A549 (cell line): ENCODE measurements at regions not wholly inside any gene's neighbourhood (a gene's known extent, or its start where the extent isn't known, plus 50 kb on each side); places are given as distances from the start of the nearest gene placed in this dataset.

Experiments used
- ATAC-seq, 2 experiments: fragments of 200-7000 bp in 1 of 2; fragments of >200 bp in 1 of 2; cut with Nextera tagmentation in 1 of 2; cut with Tn5 transposase in 1 of 2; 3 replicates each; pipeline versions ENCODE4 v1.8.0 to v1.9.1; 2018 to 2020; ENCODE audit warnings: mild to moderate bottlenecking in 1 of 2, moderate library complexity in 1 of 2
- CTCF ChIA-PET: fragments of 300-600 bp; sonication (Branson Sonifier 250); formaldehyde crosslinking; extraction: SDS; loops from one replicate; lab custom pipeline; 2021; ENCODE audit warnings: antibody characterized with exemption, inconsistent platforms; lab: Yijun Ruan, JAX
- POLR2A ChIA-PET: fragments of 350-600 bp; formaldehyde crosslinking; extraction: SDS; loops from one replicate; lab custom pipeline; 2021; ENCODE audit warnings: antibody characterized with exemption, inconsistent platforms; lab: Yijun Ruan, JAX
- DNase-seq, 2 experiments: peaks; one replicate each; pipeline versions ENCODE4 v3.0.0 to v3.0.0-alpha.2; 2011 to 2016; ENCODE audit warnings: low read depth in 1 of 2, low spot score in 1 of 2
- FAIRE-seq: peaks from 2 replicates; lab custom pipeline; 2011; peaks lifted over from hg19 to GRCh38; lab: Jason Lieb, UNC
- H3K27ac ChIP-seq, 2 experiments: fragments of >200 bp; sonication (Bioruptor Twin); formaldehyde crosslinking; 3 replicates each; pipeline ENCODE4 v1.5.1; 2016 to 2017
- H3K4me1 ChIP-seq: fragments of >200 bp; sonication (Bioruptor Twin); formaldehyde crosslinking; 3 replicates; pipeline ENCODE4 v1.6.1; 2016
- H3K4me2 ChIP-seq: fragments of >200 bp; sonication (Bioruptor Twin); formaldehyde crosslinking; 3 replicates; pipeline ENCODE4 v1.6.1; 2016
- H3K4me3 ChIP-seq: fragments of >200 bp; sonication (Bioruptor Twin); formaldehyde crosslinking; 3 replicates; pipeline ENCODE4 v1.5.1; 2016
- H3K9me3 ChIP-seq: fragments of >200 bp; sonication (Bioruptor Twin); formaldehyde crosslinking; 3 replicates; pipeline ENCODE4 v1.6.1; 2016
- CEBPB ChIP-seq, 2 experiments: fragments of >200 bp in 1 of 2; sonication (Bioruptor Twin) in 1 of 2; formaldehyde crosslinking in 1 of 2; IDR thresholded peaks; 2 replicates each; pipeline ENCODE4 v1.6.1; 2012 to 2016
- EHMT2 ChIP-seq: fragments of 200-600 bp; sonication (generic); IDR thresholded peaks from 2 replicates; pipeline ENCODE4 v1.6.1; 2016; ENCODE audit warnings: antibody characterized with exemption, low read depth, mild to moderate bottlenecking, moderate library complexity
- GATA3 ChIP-seq: IDR thresholded peaks from 2 replicates; pipeline ENCODE4 v1.6.1; 2012; ENCODE audit warnings: borderline replicate concordance
- HOXB5 ChIP-seq: fragments of 250-450 bp; sonication (Bioruptor Pico); IDR thresholded peaks from 2 replicates; pipeline ENCODE4 v1.5.0; 2020; ENCODE audit warnings: mild to moderate bottlenecking, moderate library complexity
- KDM1A ChIP-seq: fragments of 200-600 bp; sonication (generic); IDR thresholded peaks from 2 replicates; pipeline ENCODE4 v1.6.1; 2016; ENCODE audit warnings: low read depth, mild to moderate bottlenecking
- KDM5A ChIP-seq: fragments of 200-600 bp; sonication (generic); IDR thresholded peaks from 2 replicates; pipeline ENCODE4 v1.6.1; 2016; ENCODE audit warnings: antibody characterized with exemption, mild to moderate bottlenecking
- MAFK ChIP-seq: fragments of 450-650 bp; IDR thresholded peaks from 2 replicates; pipeline ENCODE4 v1.6.1; 2014; ENCODE audit not compliant: partially characterized antibody
- NPAS2 ChIP-seq: fragments of 250-450 bp; sonication (Bioruptor Pico); IDR thresholded peaks from 2 replicates; pipeline ENCODE4 v1.8.0; 2022; ENCODE audit warnings: mild to moderate bottlenecking, moderate library complexity, borderline replicate concordance
- POLR2A ChIP-seq: IDR thresholded peaks from 2 replicates; pipeline ENCODE4 v1.6.1; 2012; ENCODE audit warnings: mild to moderate bottlenecking, low read length
- RAD21 ChIP-seq, 2 experiments: fragments of >200 bp in 1 of 2; sonication (Bioruptor Twin) in 1 of 2; formaldehyde crosslinking in 1 of 2; IDR thresholded peaks in 1 of 2; conservative IDR thresholded peaks in 1 of 2; 2 replicates in 1 of 2; 3 replicates in 1 of 2; pipeline ENCODE4 v1.6.1; 2012 to 2018; ENCODE audit warnings: inconsistent platforms in 1 of 2
- RFX5 ChIP-seq: fragments of 450-650 bp; IDR thresholded peaks from 2 replicates; pipeline ENCODE4 v1.7.1; 2014; ENCODE audit warnings: antibody characterized with exemption, mild to moderate bottlenecking, moderate library complexity
- SREBF2 ChIP-seq: fragments of 450-650 bp; IDR thresholded peaks from 2 replicates; pipeline ENCODE4 v1.6.1; 2014; ENCODE audit warnings: mild to moderate bottlenecking, moderate library complexity
- ZNF302 ChIP-seq: fragments of 250-450 bp; sonication (Bioruptor Pico); IDR thresholded peaks from 2 replicates; pipeline ENCODE4 v1.9.0; 2021; ENCODE audit warnings: inconsistent platforms, mild to moderate bottlenecking, moderate library complexity
- WGBS: methylation state at CpG from one replicate; pipeline ENCODE4 v1.1.6; 2017; ENCODE audit errors: missing lambda C conversion rate; 5-methylcytosine and 5-hydroxymethylcytosine counted together
- TF ChIP-seq, protein P1 (sequence below): fragments of 450-650 bp; IDR thresholded peaks from 2 replicates; pipeline ENCODE4 v1.6.1; 2014; ENCODE audit warnings: antibody characterized with exemption
- TF ChIP-seq, protein P2 (sequence below): IDR thresholded peaks from 2 replicates; pipeline ENCODE4 v1.6.1; 2012; ENCODE audit warnings: low read depth, borderline replicate concordance
- TF ChIP-seq, protein P3 (sequence below): fragments of >200 bp; sonication (Bioruptor Twin); formaldehyde crosslinking; IDR thresholded peaks from 2 replicates; pipeline ENCODE4 v1.6.1; 2016
- TF ChIP-seq, protein P4 (sequence below): fragments of >200 bp; sonication (Bioruptor Twin); formaldehyde crosslinking; IDR thresholded peaks from 3 replicates; pipeline ENCODE4 v1.6.1; 2016
- TF ChIP-seq, protein P5 (sequence below): IDR thresholded peaks from 2 replicates; pipeline ENCODE4 v1.6.1; 2012

DNA sequence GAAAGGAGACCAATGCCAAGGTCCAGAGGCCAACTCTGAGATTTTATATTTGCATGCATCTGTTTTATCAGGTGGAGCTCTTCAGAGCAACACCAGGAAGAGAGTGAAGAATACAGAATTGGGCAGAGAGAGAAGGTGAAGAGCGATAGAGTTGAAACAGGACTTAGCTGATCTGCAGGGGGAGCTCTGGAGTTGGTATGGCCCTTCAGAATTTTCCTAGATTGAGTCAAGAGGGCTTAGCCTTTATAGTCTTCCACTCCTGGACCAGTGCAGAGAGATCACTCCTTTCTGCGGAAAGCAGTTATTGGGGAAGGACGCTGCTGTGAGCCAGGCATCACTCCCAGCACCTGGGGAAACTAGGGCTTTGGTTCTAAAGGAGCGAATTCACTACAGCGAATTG lies 105.0 kb upstream of the DGKB start (continued):
- TF ChIP-seq, protein P1, sequence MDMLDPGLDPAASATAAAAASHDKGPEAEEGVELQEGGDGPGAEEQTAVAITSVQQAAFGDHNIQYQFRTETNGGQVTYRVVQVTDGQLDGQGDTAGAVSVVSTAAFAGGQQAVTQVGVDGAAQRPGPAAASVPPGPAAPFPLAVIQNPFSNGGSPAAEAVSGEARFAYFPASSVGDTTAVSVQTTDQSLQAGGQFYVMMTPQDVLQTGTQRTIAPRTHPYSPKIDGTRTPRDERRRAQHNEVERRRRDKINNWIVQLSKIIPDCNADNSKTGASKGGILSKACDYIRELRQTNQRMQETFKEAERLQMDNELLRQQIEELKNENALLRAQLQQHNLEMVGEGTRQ: no peak
- TF ChIP-seq GATA3: no peak
- no peak for TF ChIP-seq KDM1A
- no peak for TF ChIP-seq SREBF2
- no peak for TF ChIP-seq HOXB5 (CRISPR knock-in tag)

DNA sequence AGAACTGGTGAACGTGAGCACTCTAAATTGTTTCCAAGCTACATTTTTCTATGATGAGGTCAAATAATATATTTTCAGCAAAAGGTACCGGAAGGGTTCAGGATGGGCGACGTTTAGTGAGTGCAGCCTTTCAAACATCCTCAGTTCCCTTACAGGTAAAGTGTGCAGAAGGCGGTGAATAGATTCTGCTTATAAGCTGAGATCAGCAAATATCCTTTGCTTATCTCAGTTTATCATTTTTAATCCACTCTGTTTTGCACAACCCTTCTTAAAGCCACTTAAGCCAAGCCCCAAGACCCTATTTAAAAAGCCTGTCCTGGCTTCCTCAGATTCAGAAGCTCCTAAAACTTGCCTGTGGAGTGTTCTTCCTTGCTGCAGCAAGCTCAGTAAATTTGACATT lies 103.1 kb upstream of the DGKB start:
- no peaks in the 10 kb centered on the region for H3K4me1 ChIP-seq
- H3K4me3 ChIP-seq: no peak overlapping the region
- H3K4me2 ChIP-seq: no peak overlapping the region
- ATAC-seq (no peak), FAIRE-seq (no peak), DNase-seq (no peak)
- no peak overlapping the region for H3K27ac ChIP-seq
- peak; percentile 53 for TF ChIP-seq MAFK
- TF ChIP-seq, protein P2, sequence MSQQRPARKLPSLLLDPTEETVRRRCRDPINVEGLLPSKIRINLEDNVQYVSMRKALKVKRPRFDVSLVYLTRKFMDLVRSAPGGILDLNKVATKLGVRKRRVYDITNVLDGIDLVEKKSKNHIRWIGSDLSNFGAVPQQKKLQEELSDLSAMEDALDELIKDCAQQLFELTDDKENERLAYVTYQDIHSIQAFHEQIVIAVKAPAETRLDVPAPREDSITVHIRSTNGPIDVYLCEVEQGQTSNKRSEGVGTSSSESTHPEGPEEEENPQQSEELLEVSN: no peak
- H3K9me3 ChIP-seq: no peaks in the 10 kb centered on the region
- WGBS: 38% methylated on average over 5 of the region's 5 CpGs
- CTCF ChIA-PET: interaction anchor here (1.0 to 2.5 kb wide), 2 partner anchors 10 to 51 kb away, joined by 3 to 8 read pairs; no protein-coding TSS in a partner anchor
- POLR2A ChIA-PET: no interaction called here

DNA sequence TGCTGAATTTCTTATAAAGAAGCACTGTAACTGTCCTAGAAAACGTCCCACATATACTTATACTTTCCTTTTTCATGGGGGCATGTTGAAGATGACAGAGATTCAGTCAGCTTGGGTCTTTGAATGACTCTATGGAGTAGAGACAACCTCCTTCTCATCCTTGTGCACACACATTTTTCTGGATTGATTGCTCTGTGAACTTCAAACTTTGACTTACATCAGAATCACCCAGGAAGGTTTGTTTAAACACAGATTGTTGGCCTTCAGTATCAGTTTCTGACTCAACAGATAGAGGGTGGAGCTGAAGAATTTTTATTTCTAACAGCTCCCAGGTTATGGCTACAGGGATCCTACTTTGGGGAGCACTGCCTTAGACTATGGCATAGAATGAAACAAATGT lies 97.6 kb upstream of the DGKB start:
- ATAC-seq (no peak), DNase-seq (no peak), FAIRE-seq (no peak)
- TF ChIP-seq NPAS2 (CRISPR knock-in tag) (no peak), RFX5 (no peak), EHMT2 (no peak), POLR2A (no peak), GATA3 (no peak), KDM5A (no peak), CEBPB (IDR thresholded peaks at IDR 0.05) (no peak), RAD21 (conservative IDR thresholded peaks at IDR 0.05 in 1 of 2, IDR thresholded peaks at IDR 0.05 in 1 of 2) (no peak), ZNF302 (CRISPR knock-in tag) (no peak)
- TF ChIP-seq, protein P1: no peak
- TF ChIP-seq, protein P3, sequence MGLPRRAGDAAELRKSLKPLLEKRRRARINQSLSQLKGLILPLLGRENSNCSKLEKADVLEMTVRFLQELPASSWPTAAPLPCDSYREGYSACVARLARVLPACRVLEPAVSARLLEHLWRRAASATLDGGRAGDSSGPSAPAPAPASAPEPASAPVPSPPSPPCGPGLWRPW: no peak
- TF ChIP-seq, protein P4, sequence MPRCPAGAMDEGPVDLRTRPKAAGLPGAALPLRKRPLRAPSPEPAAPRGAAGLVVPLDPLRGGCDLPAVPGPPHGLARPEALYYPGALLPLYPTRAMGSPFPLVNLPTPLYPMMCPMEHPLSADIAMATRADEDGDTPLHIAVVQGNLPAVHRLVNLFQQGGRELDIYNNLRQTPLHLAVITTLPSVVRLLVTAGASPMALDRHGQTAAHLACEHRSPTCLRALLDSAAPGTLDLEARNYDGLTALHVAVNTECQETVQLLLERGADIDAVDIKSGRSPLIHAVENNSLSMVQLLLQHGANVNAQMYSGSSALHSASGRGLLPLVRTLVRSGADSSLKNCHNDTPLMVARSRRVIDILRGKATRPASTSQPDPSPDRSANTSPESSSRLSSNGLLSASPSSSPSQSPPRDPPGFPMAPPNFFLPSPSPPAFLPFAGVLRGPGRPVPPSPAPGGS: no peak
- TF ChIP-seq, protein P5, sequence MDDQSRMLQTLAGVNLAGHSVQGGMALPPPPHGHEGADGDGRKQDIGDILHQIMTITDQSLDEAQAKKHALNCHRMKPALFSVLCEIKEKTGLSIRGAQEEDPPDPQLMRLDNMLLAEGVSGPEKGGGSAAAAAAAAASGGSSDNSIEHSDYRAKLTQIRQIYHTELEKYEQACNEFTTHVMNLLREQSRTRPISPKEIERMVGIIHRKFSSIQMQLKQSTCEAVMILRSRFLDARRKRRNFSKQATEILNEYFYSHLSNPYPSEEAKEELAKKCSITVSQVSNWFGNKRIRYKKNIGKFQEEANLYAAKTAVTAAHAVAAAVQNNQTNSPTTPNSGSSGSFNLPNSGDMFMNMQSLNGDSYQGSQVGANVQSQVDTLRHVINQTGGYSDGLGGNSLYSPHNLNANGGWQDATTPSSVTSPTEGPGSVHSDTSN: no peak
- POLR2A ChIA-PET: no interaction called here
- Histone ChIP-seq H3K27ac (no peak overlapping the region), H3K4me1 (no peaks in the 10 kb centered on the region), H3K4me2 (no peak overlapping the region), H3K9me3 (no peaks in the 10 kb centered on the region), H3K4me3 (no peak overlapping the region)
- CTCF ChIA-PET: interaction anchor here (0.8 kb wide), 1 partner anchor 955 kb away, joined by 3 read pairs; no protein-coding TSS in a partner anchor
- 0% methylated on average over 1 of the region's 1 CpG for WGBS

DNA sequence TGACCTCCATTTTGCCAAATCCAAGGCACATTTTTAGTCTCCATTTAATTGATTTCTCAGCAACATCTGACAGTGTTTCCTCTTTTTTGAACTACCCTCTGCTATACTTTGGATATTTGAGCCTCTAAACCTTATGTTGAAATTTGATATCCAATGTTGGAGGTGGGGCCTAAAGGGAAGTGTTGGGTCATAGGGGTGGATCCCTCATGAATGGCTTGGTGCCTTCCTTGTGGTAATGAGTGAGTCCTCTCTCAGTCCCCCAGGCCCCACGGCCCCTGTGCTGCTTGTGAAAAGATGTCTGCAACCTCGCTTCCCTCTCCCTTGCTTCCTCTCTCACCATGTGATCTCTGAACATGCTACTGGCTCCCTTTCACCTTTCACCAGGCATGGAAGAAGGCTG lies 96.8 kb upstream of the DGKB start:
- ChIA-PET CTCF (interaction anchor here (0.8 kb wide), 1 partner anchor 956 kb away, joined by 3 read pairs; no protein-coding TSS in a partner anchor), POLR2A (no interaction called here)
- no peak for FAIRE-seq
- no peak for DNase-seq
- no peak for TF ChIP-seq HOXB5 (CRISPR knock-in tag)
- Histone ChIP-seq H3K4me3 (no peak overlapping the region), H3K27ac (no peak overlapping the region), H3K4me2 (no peak overlapping the region), H3K4me1 (no peaks in the 10 kb centered on the region), H3K9me3 (no peaks in the 10 kb centered on the region)
- 27% methylated on average over 2 of the region's 2 CpGs for WGBS
- ATAC-seq: no peak
